ENCODE measurements at regions not wholly inside any gene's neighbourhood (a gene's known extent, or its start where the extent isn't known, plus 50 kb on each side); places are given as distances from the start of the nearest gene placed in this dataset.

- intact Hi-C loops (cut with DNase I) = no loop called here
- no peak for DNase-seq
- 97 to 99% (median 98%) methylated on average over 3 of the region's 3 CpGs for WGBS, 4 donors
- Histone ChIP-seq H3K36me3 (replicated peaks in 1 of 2) (no peaks in the 10 kb centered on the region), H3K4me3 (no peak overlapping the region), H3K4me1 (replicated peaks in 1 of 2) (no peaks in the 10 kb centered on the region), H3K27ac (no peak overlapping the region), H3K27me3 (no peaks in the 10 kb centered on the region), H3K9me3 (replicated peaks in 1 of 3) (no peaks in the 10 kb centered on the region)
- TF ChIP-seq POLR2A (IDR thresholded peaks at IDR 0.05) (no peak), CTCF (IDR thresholded peaks at IDR 0.05) (no peak)
Measured at GRCh38 chr5:125137535-125137934, 391.1 kb upstream of the ZNF608 start.

DNA sequence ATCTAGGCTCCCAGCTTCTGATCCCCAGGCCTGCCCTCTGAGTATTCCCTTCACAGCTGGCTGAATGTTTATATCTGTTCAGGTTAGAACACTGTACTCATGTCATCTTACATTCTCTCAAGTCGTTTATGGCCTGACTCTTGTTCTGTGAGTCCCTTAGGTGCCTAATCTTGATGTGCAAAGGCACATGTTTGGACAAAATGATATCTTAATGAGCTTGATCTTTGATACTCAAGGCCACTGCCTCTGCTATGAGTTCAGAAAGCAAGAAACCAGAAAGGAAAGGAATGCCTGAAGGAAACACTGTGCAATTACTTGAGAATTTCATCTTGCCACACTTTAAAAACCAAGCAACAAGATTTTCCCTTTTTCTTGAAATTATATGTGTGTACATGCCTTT lies 391.8 kb upstream of the ZNF608 start:
- no peaks in the 10 kb centered on the region for H3K36me3 ChIP-seq (replicated peaks in 1 of 2)
- no peak for DNase-seq
- H3K4me3 ChIP-seq = no peak overlapping the region
- H3K9me3 ChIP-seq (replicated peaks in 1 of 3) = no peaks in the 10 kb centered on the region
- H3K27me3 ChIP-seq = no peaks in the 10 kb centered on the region
- WGBS, 4 donors = 38 to 60% (median 49%) methylated on average over 1 of the region's 1 CpG
- no peaks in the 10 kb centered on the region for H3K4me1 ChIP-seq (replicated peaks in 1 of 2)
- intact Hi-C loops (cut with DNase I) = no loop called here
- H3K27ac ChIP-seq = no peak overlapping the region
- TF ChIP-seq POLR2A (IDR thresholded peaks at IDR 0.05) = no peak
- TF ChIP-seq CTCF (IDR thresholded peaks at IDR 0.05) = no peak

DNA sequence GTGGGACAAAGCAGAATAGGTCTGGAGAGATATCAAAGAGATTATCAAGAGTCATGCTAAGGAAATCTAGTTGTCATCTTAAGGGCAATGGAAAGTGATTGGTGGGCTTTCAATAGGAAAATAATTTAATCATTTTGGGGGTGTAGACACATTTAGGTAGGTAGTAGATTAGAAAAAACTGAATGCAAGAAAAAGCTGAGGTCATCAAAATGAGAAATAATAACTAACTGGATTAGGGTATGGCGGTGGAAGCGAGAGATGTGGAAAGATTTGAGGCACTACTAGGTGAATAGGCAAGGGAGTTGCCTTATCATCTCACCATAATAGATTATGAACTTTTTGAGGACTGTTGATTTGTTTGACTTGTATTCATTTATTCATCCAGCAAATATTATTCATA lies 393.2 kb upstream of the ZNF608 start:
- no peak for DNase-seq
- no peak for TF ChIP-seq CTCF (IDR thresholded peaks at IDR 0.05)
- no peak for TF ChIP-seq POLR2A (IDR thresholded peaks at IDR 0.05)
- Histone ChIP-seq H3K36me3 (replicated peaks in 1 of 2) (no peaks in the 10 kb centered on the region), H3K9me3 (replicated peaks in 1 of 3) (no peaks in the 10 kb centered on the region), H3K27me3 (no peaks in the 10 kb centered on the region), H3K4me3 (no peak overlapping the region), H3K27ac (no peak overlapping the region), H3K4me1 (replicated peaks in 1 of 2) (no peaks in the 10 kb centered on the region)
- intact Hi-C loops (cut with DNase I) = no loop called here
- 97 to 98% (median 98%) methylated on average over 2 of the region's 2 CpGs for WGBS, 4 donors

DNA sequence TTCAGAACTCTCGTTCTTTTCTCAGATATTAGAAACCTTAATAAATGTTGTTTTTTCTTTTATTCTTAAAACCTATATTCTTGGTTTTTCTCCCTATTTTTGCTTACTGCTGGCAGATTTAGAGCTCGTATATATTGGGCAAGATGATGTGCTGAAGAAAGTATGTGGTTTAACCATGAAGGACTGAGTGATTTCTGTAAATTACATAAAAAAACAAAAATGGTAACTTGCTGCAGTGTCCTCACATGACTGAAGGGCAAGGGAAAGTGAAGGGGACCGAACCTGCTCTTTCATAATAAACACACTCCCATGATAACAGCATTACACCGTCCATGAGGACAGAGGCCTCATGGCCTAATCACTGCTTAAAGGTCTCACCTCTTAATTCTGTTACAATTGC lies 393.8 kb upstream of the ZNF608 start:
- TF ChIP-seq CTCF (IDR thresholded peaks at IDR 0.05) = no peak
- no peak for DNase-seq
- no peaks in the 10 kb centered on the region for H3K36me3 ChIP-seq (replicated peaks in 1 of 2)
- H3K4me1 ChIP-seq (replicated peaks in 1 of 2) = no peaks in the 10 kb centered on the region
- 87 to 91% (median 88%) methylated on average over 4 of the region's 4 CpGs for WGBS, 4 donors
- no peak overlapping the region for H3K27ac ChIP-seq
- no peaks in the 10 kb centered on the region for H3K9me3 ChIP-seq (replicated peaks in 1 of 3)
- intact Hi-C loops (cut with DNase I) = no loop called here
- H3K4me3 ChIP-seq = no peak overlapping the region
- H3K27me3 ChIP-seq = no peaks in the 10 kb centered on the region
